EL (cell line): ENCODE measurements at regions not wholly inside any gene's neighbourhood (a gene's known extent, or its start where the extent isn't known, plus 50 kb on each side); places are given as distances from the start of the nearest gene placed in this dataset.
"Not testable (repeated sequence)": the region's sequence is repeated elsewhere in the genome, so short reads cannot be mapped to it uniquely, and the experiment has no call there.

Experiments used
- DNase-seq: peaks from one replicate; pipeline ENCODE4 v3.0.0-alpha.2; 2016

DNA sequence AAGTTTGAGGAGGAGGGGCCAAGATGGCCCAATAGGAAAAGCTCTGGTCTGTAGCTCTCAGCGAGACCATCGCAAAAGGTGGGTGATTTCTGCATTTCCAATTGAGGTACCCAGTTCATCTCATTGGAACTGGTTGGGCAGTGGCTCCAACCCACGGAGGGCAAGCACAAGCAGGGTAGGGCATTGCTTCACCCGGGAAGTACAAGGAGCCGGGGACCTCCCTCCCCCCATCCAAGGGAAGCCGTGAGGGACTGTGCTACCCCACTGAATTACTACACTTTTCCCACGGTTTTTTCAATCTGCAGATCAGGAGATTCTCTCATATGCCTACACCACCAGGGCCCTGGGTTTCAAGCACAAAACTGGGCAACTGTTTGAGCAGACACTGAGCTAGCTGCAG, 58.0 kb upstream of the EFCAB3 start:
- DNase-seq, result no peak

DNA sequence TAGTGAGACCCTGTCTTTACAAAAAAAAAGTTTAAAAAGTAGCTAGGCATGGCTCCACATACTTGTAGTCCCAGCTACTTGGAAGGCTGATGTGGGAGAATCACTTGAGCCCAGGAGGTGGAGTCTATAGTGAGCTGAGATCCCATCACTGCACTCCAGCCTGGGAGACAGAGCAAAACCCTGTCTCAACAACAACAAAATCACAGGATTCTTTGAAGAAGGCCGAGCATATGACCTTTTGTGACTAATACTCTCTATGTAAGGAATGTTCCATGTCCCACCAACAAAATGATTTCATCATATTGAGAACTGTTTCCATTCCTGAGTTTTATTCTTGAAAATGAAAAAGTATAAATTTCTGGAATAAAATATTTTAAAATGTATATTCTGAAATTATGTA, 58.9 kb upstream of the EFCAB3 start:
- peak; percentile 21 for DNase-seq

DNA sequence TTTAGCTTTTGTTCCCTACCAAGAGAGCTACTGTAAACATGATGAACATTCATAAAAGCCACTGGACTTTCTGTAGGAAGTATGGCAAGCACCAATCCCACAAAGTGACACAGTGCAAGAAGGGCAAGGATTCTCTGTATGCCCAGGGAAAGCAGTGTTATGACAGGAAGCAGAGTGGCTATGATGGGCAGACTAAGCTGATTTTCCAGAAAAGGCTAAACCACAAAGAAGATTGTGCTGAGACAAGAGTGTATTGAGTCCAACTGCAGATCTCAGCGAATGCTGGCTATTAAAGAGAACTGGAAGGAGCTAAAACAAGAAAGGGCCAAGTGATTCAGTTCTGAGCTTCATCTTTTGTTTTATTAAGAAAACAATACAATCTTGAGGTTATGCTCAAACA, 60.5 kb upstream of the EFCAB3 start:
- no peak for DNase-seq

- DNase-seq, result no peak
Measured at GRCh38 chr17:62309396-62309795, 71.0 kb upstream of the EFCAB3 start.

DNA sequence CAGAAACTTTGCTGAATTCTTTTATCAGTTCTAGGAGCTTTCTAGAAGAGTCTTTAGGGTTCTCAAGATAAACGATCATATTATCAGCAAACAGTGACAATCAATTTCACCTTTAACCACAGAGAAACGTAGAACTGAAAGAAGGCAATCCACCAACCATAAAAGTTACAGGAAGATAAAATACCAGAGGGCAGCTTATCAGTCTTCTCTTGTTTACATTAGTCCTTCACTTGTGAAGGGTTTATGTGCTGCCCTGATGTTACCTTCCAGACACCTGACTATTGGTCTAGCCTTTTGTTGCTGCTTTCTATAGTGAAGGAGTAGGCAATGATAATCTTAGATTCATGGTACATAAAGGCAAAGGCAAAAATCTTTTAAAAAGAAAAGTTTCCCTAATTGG, 73.2 kb upstream of the EFCAB3 start:
- DNase-seq, result no peak

- no peak for DNase-seq
Measured at GRCh38 chr17:62303476-62303875, 76.9 kb upstream of the EFCAB3 start.

- no peak for DNase-seq
Measured at GRCh38 chr17:62300697-62301096, 79.7 kb upstream of the EFCAB3 start.

GRCh38 chr17:62275290-62275689, 105.1 kb upstream of the EFCAB3 start:
- not testable (repeated sequence) for DNase-seq

DNA sequence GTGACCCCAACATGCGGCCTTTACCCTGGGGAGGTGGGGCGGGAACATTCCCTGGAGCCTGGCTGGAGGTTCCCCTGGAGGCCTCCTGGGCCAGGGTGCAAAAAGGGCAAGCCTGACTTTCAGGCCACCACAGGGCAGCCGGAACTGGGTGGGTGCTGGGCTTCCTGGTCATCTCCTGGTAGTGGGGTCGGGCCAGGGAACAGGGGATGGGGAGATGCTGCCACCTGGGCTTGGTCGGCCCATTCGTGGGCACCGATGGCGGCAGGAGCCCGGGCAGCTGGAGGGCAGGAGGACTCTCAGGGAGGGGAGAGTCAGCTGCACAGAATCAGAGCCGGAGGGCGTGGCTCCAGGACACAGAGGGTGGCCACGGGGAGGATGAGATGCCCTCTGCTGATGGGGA, 112.0 kb upstream of the EFCAB3 start:
- not testable (repeated sequence) for DNase-seq

DNA sequence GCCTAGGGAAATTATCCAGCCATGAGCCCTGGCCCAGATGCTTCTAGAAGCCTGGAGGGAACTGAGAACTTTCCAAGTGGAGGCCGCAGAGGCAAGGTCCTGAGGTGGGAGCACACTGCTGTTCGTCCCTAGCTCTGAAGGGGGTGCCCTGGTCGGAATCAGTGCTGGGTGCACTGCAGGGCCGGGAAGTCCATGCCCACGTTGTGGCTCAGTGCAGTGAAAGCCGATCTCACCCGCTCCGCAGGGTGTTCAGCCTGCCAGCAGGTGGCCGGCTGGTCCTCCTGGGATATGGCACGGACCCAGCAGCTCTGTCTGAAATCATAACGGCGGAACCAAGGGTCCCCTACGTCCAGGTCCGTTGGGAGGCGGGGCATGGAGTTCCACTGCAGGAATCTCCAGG, 115.4 kb upstream of the EFCAB3 start:
- not testable (repeated sequence) for DNase-seq

DNA sequence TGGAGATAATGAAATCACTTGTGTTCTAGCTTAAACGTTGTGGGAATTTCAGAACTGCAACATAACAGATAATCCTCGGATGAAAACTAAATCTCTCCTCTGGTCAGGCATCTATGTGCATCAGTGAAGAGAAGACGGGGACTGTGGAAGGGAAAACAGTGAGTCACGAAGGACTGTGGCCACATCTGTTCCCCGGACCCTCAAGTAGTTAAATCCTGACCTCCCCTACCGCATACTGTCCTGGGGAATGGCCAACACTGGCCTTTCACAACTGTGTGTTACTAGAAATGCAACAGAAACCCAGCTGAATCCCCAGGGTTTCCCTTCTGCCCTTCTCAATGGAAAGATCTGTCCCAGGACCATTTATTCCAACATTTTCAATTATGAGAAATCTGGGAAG, 124.6 kb upstream of the EFCAB3 start:
- peak; percentile 34 for DNase-seq

DNA sequence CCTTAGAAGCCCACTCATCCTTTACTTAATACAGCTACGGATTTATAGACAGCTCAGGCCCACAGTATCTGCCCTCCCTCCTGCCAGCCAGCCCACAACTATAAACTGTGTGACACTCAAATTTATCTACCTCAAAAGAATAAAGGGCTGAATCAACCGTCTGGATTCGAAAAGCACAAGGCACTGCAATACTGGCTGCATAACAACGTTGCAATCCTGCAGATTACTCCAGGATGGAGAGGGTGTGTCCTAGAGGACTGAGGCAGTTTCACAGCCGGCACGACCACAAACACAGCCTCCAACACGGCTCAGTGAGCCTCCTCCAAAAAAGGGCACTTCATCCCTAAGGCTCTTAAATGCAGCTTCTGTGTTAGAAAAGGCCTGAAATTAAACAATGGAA, 138.3 kb upstream of the EFCAB3 start:
- peak; percentile 7 for DNase-seq

DNA sequence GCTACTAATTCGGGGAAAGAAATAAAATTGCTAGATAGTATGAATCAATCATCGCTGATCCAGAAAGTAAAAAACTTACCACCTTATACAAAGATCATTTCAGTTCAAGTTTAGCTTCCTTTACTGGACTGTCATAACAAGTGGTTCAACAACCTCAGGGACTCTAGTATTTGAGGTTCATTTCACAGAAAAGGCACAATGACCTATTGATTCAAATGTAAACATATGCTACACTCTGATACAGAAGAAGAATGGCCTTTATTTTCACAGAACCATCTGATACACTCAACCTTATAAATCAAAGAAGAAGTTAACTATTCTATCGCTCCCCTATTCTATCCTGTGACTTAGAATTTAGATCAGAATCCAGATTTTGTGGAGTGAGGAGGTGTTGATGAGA, 140.8 kb upstream of the EFCAB3 start:
- not testable (repeated sequence) for DNase-seq

DNA sequence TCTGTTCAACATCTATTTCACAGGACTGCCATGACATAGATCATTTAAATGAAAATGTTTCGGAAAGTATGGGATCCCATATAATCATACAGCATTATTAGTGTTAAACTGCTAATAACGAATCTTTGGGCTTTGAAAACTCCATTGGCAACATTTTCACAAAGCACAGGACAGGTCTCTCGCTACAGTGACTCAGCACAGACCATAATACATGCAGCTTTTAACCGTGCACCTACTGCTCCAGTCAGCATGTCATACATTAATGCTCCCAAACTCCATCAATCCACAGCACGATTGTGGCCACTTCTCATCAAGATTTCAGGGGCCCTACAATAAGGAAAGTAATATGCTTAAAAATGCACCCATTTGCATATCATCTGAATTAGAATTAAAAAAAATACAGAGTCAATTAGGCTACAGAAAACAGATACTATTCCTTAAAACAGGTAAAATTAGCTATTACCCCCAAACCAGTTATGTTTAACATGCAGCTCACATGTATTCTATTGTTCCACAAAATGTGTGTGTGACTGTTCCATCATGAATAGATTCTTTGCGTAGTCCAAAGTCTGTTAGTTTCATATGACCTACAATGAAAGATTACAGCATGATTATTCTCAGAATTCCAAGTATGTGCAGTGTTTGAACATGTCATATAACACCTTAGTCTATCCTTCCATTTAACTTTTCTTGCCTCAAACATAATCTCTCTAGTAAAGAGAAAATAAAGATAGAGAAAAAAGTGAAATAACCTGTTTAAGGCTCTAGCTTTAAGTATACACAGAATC, 141.6 kb upstream of the EFCAB3 start:
- not testable (repeated sequence) for DNase-seq

- DNase-seq, result not testable (repeated sequence)
Measured at GRCh38 chr17:62233822-62234481, 146.4 kb upstream of the EFCAB3 start.

DNA sequence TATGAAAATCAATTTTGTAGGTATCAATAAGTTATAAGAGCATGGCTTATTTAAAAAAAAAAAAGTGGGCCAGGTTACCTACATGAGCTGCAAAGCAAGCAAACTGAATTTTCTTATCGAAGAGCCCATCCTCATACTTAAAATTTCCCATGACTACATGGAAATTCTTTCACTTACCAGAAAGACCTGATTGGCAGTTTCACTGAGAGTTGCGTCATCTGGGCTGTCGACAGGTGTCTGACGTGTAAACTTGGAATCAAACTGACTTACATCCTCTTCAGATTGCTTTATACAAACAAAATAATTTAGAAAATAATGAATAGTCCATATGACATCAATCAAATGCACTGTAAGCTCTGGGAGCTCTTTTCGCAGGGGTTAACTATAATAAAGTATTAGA, 149.1 kb upstream of the EFCAB3 start:
- DNase-seq, result not testable (repeated sequence)

GRCh38 chr17:62226610-62227240, 153.6 kb upstream of the EFCAB3 start:
- not testable (repeated sequence) for DNase-seq

- not testable (repeated sequence) for DNase-seq
Measured at GRCh38 chr17:62223585-62223984, 156.8 kb upstream of the EFCAB3 start.

GRCh38 chr17:62219221-62219899, 154.3 kb upstream of the MED13 start:
- DNase-seq, result no peak

DNA sequence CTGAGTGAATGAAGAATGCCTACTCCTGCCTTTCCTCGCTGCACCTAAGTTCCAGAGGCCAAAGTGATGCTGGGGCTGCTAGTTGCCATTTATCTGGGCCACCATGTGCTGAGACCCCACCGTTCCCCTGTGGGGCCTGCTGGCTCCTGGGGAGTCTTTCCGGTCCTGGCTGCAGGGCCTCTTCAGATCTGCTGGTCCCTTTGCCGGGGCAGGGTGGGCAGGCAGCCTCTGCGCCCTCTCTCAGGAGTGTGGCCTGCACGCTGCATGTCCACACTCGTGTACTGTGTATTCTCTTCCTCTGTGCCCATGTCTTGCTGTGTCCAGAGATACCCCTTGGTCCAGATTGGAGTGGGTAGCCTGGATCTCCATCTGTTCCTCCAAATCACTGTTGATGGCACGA, 151.8 kb upstream of the MED13 start:
- no peak for DNase-seq

- DNase-seq, result not testable (repeated sequence)
Measured at GRCh38 chr17:62215891-62216290, 150.8 kb upstream of the MED13 start.

DNA sequence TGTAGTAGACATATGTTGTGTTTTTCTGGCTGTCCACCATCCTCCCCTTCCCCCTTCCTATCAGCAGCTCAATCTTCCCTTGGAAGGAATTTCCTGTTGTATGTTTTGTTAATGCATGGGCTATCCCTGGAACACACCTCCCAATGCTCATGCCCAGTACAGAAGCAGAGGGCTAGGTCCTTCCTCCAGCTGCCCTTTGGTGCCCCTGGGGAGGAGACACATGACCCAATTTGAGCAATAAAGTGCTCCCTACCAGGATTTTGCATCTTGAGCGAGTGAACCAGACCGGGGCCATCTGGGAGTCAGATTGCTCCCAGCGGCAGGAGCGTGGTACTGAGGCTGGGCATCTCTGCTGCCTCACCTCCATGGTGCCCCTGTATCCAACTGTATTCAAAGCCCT, 141.5 kb upstream of the MED13 start:
- DNase-seq, result peak; percentile 43

DNA sequence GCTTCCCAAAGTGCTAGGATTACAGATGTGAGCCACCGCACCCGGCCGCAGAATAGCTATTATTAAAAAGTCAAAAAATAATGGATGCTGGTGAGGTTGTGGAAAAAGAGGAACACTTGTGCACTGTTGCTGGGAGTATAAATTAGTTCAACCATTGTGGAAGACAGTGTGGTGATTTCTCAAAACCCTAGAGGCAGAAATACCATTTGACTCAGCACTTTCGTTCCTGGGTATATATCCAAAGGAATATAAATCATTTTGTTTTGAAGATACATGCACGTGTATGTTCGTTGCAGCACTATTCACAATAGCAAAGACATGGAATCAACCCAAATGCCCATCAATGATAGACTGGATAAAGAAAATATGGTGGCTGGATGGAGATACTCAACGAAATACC, 132.1 kb upstream of the MED13 start:
- DNase-seq, result not testable (repeated sequence)
